ENCODE measurements at regions not wholly inside any gene's neighbourhood (a gene's known extent, or its start where the extent isn't known, plus 50 kb on each side); places are given as distances from the start of the nearest gene placed in this dataset.

GRCh38 chr2:216575465-216575864, 57.8 kb upstream of the IGFBP2 start:
- H3K4me3 Mint-ChIP-seq = no peak overlapping the region
- no peak overlapping the region for H3K27ac Mint-ChIP-seq
- no peaks in the 10 kb centered on the region for H3K27me3 Mint-ChIP-seq (ENCODE audit: low read depth)
- H3K9me3 Mint-ChIP-seq = peaks cover 6% of the 10 kb centered on the region
- no peak for TF ChIP-seq CTCF (IDR thresholded peaks at IDR 0.05; ENCODE audit: unreplicated experiment)
- DNase-seq (ENCODE audit: low spot score in 2 of 2, unreplicated experiment in 2 of 2) = no peak
- H3K36me3 Mint-ChIP-seq = peaks cover 3% of the 10 kb centered on the region
- peaks cover 11% of the 10 kb centered on the region for H3K4me1 Mint-ChIP-seq

GRCh38 chr2:216576616-216577015, 56.6 kb upstream of the IGFBP2 start:
- Mint-ChIP-seq H3K36me3 (no peaks in the 10 kb centered on the region), H3K4me3 (no peak overlapping the region), H3K27me3 (ENCODE audit: low read depth) (no peaks in the 10 kb centered on the region), H3K4me1 (peaks cover 11% of the 10 kb centered on the region), H3K27ac (no peak overlapping the region), H3K9me3 (no peaks in the 10 kb centered on the region)
- TF ChIP-seq CTCF (IDR thresholded peaks at IDR 0.05; ENCODE audit: unreplicated experiment) = no peak
- no peak for DNase-seq (ENCODE audit: low spot score in 2 of 2, unreplicated experiment in 2 of 2)

- Mint-ChIP-seq H3K27ac (no peak overlapping the region), H3K4me1 (peaks cover 18% of the 10 kb centered on the region), H3K4me3 (no peak overlapping the region), H3K36me3 (no peaks in the 10 kb centered on the region), H3K27me3 (ENCODE audit: low read depth) (peaks cover 2% of the 10 kb centered on the region), H3K9me3 (no peaks in the 10 kb centered on the region)
- no peak for DNase-seq (ENCODE audit: low spot score in 2 of 2, unreplicated experiment in 2 of 2)
- no peak for TF ChIP-seq CTCF (IDR thresholded peaks at IDR 0.05; ENCODE audit: unreplicated experiment)
Observed at GRCh38 chr2:216578325-216578724, 54.9 kb upstream of the IGFBP2 start.

GRCh38 chr2:216583147-216583546, 50.1 kb upstream of the IGFBP2 start:
- no peak for DNase-seq (ENCODE audit: low spot score in 2 of 2, unreplicated experiment in 2 of 2)
- no peak for TF ChIP-seq CTCF (IDR thresholded peaks at IDR 0.05; ENCODE audit: unreplicated experiment)
- Mint-ChIP-seq H3K4me3 (no peak overlapping the region), H3K9me3 (no peaks in the 10 kb centered on the region), H3K27ac (peak overlapping the region; percentile 72), H3K4me1 (peaks cover 20% of the 10 kb centered on the region), H3K27me3 (ENCODE audit: low read depth) (peaks cover 2% of the 10 kb centered on the region), H3K36me3 (no peaks in the 10 kb centered on the region)

All from mesothelial cell of epicardium (in vitro differentiated cells).